ENCODE measurements at regions not wholly inside any gene's neighbourhood (a gene's known extent, or its start where the extent isn't known, plus 50 kb on each side); places are given as distances from the start of the nearest gene placed in this dataset.
A peak's percentile ranks its signal among the peaks of the same experiment; 100 is the strongest.

- Histone ChIP-seq H3K4me3 (no peak overlapping the region), H3K36me3 (no peaks in the 10 kb centered on the region), H3K27me3 (replicated peaks; ENCODE audit: insufficient read depth) (no peaks in the 10 kb centered on the region), H3K9me3 (no peaks in the 10 kb centered on the region), H3K4me1 (replicated peaks) (no peaks in the 10 kb centered on the region), H3K27ac (peak overlapping the region; percentile 58 to 65)
- intact Hi-C loops (cut with DNase I), result no loop called here
- 13% methylated on average over 15 of the region's 16 CpGs for WGBS
- TF ChIP-seq POLR2AphosphoS5 (IDR thresholded peaks at IDR 0.05) (peak; percentile 66), POLR2A (IDR thresholded peaks at IDR 0.05) (no peak), CTCF (IDR thresholded peaks at IDR 0.05) (no peak)
- peak; percentile 15 for DNase-seq (ENCODE audit: low spot score)
Measured at GRCh38 chr9:110125207-110125751, 82.7 kb downstream of the C9orf152 start.

GRCh38 chr9:110125763-110126351, 82.1 kb downstream of the C9orf152 start:
- 50% methylated on average over 8 of the region's 8 CpGs for WGBS
- Histone ChIP-seq H3K36me3 (no peaks in the 10 kb centered on the region), H3K27ac (peak overlapping the region; percentile 58 to 65), H3K9me3 (no peaks in the 10 kb centered on the region), H3K27me3 (replicated peaks; ENCODE audit: insufficient read depth) (no peaks in the 10 kb centered on the region), H3K4me1 (replicated peaks) (no peaks in the 10 kb centered on the region), H3K4me3 (no peak overlapping the region)
- no peak for DNase-seq (ENCODE audit: low spot score)
- intact Hi-C loops (cut with DNase I), result no loop called here
- no peak for TF ChIP-seq CTCF (IDR thresholded peaks at IDR 0.05)

GRCh38 chr9:110126499-110126941, 81.4 kb downstream of the C9orf152 start:
- no peaks in the 10 kb centered on the region for H3K27me3 ChIP-seq (replicated peaks; ENCODE audit: insufficient read depth)
- no peak for TF ChIP-seq POLR2AphosphoS5 (IDR thresholded peaks at IDR 0.05)
- no peak for TF ChIP-seq POLR2A (IDR thresholded peaks at IDR 0.05)
- TF ChIP-seq CTCF (IDR thresholded peaks at IDR 0.05), result no peak
- H3K4me3 ChIP-seq, result no peak overlapping the region
- peak overlapping the region; percentile 58 to 65 for H3K27ac ChIP-seq
- WGBS, result 73% methylated on average over 7 of the region's 7 CpGs
- H3K9me3 ChIP-seq, result no peaks in the 10 kb centered on the region
- intact Hi-C loops (cut with DNase I), result no loop called here
- DNase-seq (ENCODE audit: low spot score), result no peak
- no peaks in the 10 kb centered on the region for H3K36me3 ChIP-seq
- no peaks in the 10 kb centered on the region for H3K4me1 ChIP-seq (replicated peaks)

GRCh38 chr9:110126986-110127864, 80.7 kb downstream of the C9orf152 start:
- no peak for TF ChIP-seq POLR2A (IDR thresholded peaks at IDR 0.05)
- peak; percentile 31 for TF ChIP-seq POLR2AphosphoS5 (IDR thresholded peaks at IDR 0.05)
- TF ChIP-seq CTCF (IDR thresholded peaks at IDR 0.05), result no peak
- DNase-seq (ENCODE audit: low spot score), result no peak
- intact Hi-C loops (cut with DNase I), result no loop called here
- no peaks in the 10 kb centered on the region for H3K4me1 ChIP-seq (replicated peaks)
- no peaks in the 10 kb centered on the region for H3K27me3 ChIP-seq (replicated peaks; ENCODE audit: insufficient read depth)
- 55% methylated on average over 23 of the region's 23 CpGs for WGBS
- peak overlapping the region; percentile 58 to 65 for H3K27ac ChIP-seq
- H3K9me3 ChIP-seq, result no peaks in the 10 kb centered on the region
- no peak overlapping the region for H3K4me3 ChIP-seq
- H3K36me3 ChIP-seq, result no peaks in the 10 kb centered on the region
